K562 (cell line): ENCODE measurements at regions not wholly inside any gene's neighbourhood (a gene's known extent, or its start where the extent isn't known, plus 50 kb on each side); places are given as distances from the start of the nearest gene placed in this dataset.

Experiments
- ETV1 ChIP-seq: fragments of 450-650 bp; conservative IDR thresholded peaks from 2 replicates; pipeline ENCODE4 v1.6.1; 2016; ENCODE audit warnings: missing genetic modification characterization, control low read depth, low read depth, missing compliant biosample characterization
- GABPB1 ChIP-seq: sonication (generic); formaldehyde crosslinking; IDR thresholded peaks from 2 replicates; pipeline ENCODE4 v1.8.0; 2022; ENCODE audit warnings: mild to moderate bottlenecking, missing genetic modification reagents
- KAT7 ChIP-seq: sonication (generic); formaldehyde crosslinking; IDR thresholded peaks from 2 replicates; pipeline ENCODE4 v1.8.0; 2022; ENCODE audit warnings: missing genetic modification reagents, mild to moderate bottlenecking, borderline replicate concordance
- MIER1 ChIP-seq: fragments of 450-650 bp; IDR thresholded peaks from 2 replicates; pipeline ENCODE4 v1.6.1; 2016; ENCODE audit warnings: antibody characterized with exemption, mild to moderate bottlenecking, low read depth
- RCOR1 ChIP-seq, 2 experiments: IDR thresholded peaks; 2 replicates each; pipeline ENCODE4 v1.6.1; 2012; ENCODE audit warnings: low read depth in 2 of 2, low read length in 2 of 2, borderline replicate concordance in 1 of 2, improper control_type of control experiment in 1 of 2
- SIN3A ChIP-seq, 2 experiments: fragments of 150-350 bp in 1 of 2; IDR thresholded peaks; 2 replicates each; pipeline ENCODE4 v1.6.1; 2011 to 2016; ENCODE audit warnings: borderline replicate concordance in 2 of 2, low read depth in 2 of 2, low read length in 2 of 2, mild to moderate bottlenecking in 2 of 2, moderate library complexity in 2 of 2; ENCODE audit not compliant: control insufficient read depth in 1 of 2
- SMC3 ChIP-seq: conservative IDR thresholded peaks from 2 replicates; pipeline ENCODE4 v1.6.1; 2011; ENCODE audit warnings: low read depth, low read length, improper control_type of control experiment; ENCODE audit not compliant: insufficient read depth
- TGIF2 ChIP-seq: sonication (generic); formaldehyde crosslinking; IDR thresholded peaks from 2 replicates; pipeline ENCODE4 v1.8.1; 2022; ENCODE audit warnings: mild to moderate bottlenecking, missing genetic modification reagents, moderate library complexity
- ZBTB5 ChIP-seq: fragments of 450-650 bp; IDR thresholded peaks from 2 replicates; pipeline ENCODE4 v1.6.1; 2017; ENCODE audit warnings: antibody characterized with exemption
- ZNF24 ChIP-seq: fragments of 450-650 bp; IDR thresholded peaks from 2 replicates; pipeline ENCODE4 v1.6.1; 2016
- TF ChIP-seq, protein P1 (sequence below), 2 experiments: fragments of 450-650 bp; IDR thresholded peaks; 2 replicates each; pipeline ENCODE4 v1.6.1; 2018; ENCODE audit warnings: mild to moderate bottlenecking in 2 of 2, low read depth in 1 of 2; ENCODE audit not compliant: partially characterized antibody in 2 of 2
- TF ChIP-seq, protein P2 (sequence below): fragments of 450-650 bp; IDR thresholded peaks from 2 replicates; pipeline ENCODE4 v1.6.1; 2018; ENCODE audit warnings: mild to moderate bottlenecking, low read depth; ENCODE audit not compliant: partially characterized antibody
- TF ChIP-seq, protein P3 (sequence below): sonication (generic); formaldehyde crosslinking; IDR thresholded peaks from 2 replicates; pipeline ENCODE4 v1.8.1; 2023; ENCODE audit warnings: missing genetic modification reagents, mild to moderate bottlenecking, borderline replicate concordance

DNA sequence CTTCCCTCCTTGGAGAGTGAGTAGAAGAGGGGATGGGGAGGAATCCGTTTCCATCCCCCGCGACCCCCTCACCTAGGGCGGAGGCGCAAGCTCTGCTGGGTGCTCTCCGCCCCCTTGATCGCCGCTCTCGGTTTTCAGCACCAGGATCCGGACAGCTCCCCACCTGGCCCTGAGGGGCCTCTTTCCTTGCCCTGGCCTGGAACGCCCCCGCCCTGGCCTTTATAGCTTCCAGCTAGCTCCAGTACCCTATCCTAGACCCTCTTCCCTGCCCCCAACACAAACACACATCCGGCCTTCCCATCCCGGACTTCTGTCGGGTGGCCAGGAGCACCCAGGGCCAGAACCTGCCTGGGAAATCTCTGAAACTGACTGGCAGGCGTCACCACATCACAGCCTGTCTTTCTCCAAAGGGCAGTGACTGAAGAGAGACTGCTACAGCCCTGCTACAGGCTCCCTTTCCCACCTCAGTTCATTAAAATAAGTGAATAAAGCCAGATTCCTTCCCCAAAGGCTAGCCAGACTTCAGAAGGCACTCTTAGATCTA lies 72.3 kb upstream of the LEP start (continued):
- no peak for TF ChIP-seq ZBTB5
- 0 out of 2 replicates have a peak, but pooled peaks have one; percentile 17 for TF ChIP-seq ETV1 (tag)
- peak in 1 of 2 experiments; percentile 44; a peak in 1 of 4 replicates for TF ChIP-seq RCOR1 (IDR thresholded peaks at IDR 0.05; ENCODE audit: borderline replicate concordance in 1 of 2, low read depth in 2 of 2, low read length in 2 of 2)
- TF ChIP-seq SIN3A (IDR thresholded peaks at IDR 0.05; ENCODE audit: borderline replicate concordance in 2 of 2, control insufficient read depth in 1 of 2, low read depth in 2 of 2, low read length in 2 of 2) = peak in 1 of 2 experiments; percentile 62; a peak in 1 of 4 replicates
- peak; percentile 35; the same call in 1 of the 2 replicates for TF ChIP-seq GABPB1 (CRISPR knock-in tag)
- no peak for TF ChIP-seq SMC3
- TF ChIP-seq TGIF2 (CRISPR knock-in tag) = peak; percentile 77; the same call in 1 of the 2 replicates
- peak; percentile 98 for TF ChIP-seq MIER1
- TF ChIP-seq KAT7 = no peak
- TF ChIP-seq, protein P1, sequence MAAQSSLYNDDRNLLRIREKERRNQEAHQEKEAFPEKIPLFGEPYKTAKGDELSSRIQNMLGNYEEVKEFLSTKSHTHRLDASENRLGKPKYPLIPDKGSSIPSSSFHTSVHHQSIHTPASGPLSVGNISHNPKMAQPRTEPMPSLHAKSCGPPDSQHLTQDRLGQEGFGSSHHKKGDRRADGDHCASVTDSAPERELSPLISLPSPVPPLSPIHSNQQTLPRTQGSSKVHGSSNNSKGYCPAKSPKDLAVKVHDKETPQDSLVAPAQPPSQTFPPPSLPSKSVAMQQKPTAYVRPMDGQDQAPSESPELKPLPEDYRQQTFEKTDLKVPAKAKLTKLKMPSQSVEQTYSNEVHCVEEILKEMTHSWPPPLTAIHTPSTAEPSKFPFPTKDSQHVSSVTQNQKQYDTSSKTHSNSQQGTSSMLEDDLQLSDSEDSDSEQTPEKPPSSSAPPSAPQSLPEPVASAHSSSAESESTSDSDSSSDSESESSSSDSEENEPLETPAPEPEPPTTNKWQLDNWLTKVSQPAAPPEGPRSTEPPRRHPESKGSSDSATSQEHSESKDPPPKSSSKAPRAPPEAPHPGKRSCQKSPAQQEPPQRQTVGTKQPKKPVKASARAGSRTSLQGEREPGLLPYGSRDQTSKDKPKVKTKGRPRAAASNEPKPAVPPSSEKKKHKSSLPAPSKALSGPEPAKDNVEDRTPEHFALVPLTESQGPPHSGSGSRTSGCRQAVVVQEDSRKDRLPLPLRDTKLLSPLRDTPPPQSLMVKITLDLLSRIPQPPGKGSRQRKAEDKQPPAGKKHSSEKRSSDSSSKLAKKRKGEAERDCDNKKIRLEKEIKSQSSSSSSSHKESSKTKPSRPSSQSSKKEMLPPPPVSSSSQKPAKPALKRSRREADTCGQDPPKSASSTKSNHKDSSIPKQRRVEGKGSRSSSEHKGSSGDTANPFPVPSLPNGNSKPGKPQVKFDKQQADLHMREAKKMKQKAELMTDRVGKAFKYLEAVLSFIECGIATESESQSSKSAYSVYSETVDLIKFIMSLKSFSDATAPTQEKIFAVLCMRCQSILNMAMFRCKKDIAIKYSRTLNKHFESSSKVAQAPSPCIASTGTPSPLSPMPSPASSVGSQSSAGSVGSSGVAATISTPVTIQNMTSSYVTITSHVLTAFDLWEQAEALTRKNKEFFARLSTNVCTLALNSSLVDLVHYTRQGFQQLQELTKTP (IDR thresholded peaks at IDR 0.05; ENCODE audit: low read depth in 1 of 2, partially characterized antibody in 2 of 2) = peak in 1 of 2 experiments; percentile 87
- no peak for TF ChIP-seq ZNF24
- TF ChIP-seq, protein P2, sequence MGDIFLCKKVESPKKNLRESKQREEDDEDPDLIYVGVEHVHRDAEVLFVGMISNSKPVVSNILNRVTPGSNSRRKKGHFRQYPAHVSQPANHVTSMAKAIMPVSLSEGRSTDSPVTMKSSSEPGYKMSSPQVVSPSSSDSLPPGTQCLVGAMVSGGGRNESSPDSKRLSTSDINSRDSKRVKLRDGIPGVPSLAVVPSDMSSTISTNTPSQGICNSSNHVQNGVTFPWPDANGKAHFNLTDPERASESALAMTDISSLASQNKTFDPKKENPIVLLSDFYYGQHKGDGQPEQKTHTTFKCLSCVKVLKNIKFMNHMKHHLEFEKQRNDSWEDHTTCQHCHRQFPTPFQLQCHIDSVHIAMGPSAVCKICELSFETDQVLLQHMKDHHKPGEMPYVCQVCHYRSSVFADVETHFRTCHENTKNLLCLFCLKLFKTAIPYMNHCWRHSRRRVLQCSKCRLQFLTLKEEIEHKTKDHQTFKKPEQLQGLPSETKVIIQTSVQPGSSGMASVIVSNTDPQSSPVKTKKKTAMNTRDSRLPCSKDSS = no peak
- TF ChIP-seq, protein P3, sequence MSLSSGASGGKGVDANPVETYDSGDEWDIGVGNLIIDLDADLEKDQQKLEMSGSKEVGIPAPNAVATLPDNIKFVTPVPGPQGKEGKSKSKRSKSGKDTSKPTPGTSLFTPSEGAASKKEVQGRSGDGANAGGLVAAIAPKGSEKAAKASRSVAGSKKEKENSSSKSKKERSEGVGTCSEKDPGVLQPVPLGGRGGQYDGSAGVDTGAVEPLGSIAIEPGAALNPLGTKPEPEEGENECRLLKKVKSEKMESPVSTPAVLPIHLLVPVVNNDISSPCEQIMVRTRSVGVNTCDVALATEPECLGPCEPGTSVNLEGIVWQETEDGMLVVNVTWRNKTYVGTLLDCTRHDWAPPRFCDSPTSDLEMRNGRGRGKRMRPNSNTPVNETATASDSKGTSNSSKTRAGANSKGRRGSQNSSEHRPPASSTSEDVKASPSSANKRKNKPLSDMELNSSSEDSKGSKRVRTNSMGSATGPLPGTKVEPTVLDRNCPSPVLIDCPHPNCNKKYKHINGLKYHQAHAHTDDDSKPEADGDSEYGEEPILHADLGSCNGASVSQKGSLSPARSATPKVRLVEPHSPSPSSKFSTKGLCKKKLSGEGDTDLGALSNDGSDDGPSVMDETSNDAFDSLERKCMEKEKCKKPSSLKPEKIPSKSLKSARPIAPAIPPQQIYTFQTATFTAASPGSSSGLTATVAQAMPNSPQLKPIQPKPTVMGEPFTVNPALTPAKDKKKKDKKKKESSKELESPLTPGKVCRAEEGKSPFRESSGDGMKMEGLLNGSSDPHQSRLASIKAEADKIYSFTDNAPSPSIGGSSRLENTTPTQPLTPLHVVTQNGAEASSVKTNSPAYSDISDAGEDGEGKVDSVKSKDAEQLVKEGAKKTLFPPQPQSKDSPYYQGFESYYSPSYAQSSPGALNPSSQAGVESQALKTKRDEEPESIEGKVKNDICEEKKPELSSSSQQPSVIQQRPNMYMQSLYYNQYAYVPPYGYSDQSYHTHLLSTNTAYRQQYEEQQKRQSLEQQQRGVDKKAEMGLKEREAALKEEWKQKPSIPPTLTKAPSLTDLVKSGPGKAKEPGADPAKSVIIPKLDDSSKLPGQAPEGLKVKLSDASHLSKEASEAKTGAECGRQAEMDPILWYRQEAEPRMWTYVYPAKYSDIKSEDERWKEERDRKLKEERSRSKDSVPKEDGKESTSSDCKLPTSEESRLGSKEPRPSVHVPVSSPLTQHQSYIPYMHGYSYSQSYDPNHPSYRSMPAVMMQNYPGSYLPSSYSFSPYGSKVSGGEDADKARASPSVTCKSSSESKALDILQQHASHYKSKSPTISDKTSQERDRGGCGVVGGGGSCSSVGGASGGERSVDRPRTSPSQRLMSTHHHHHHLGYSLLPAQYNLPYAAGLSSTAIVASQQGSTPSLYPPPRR (CRISPR knock-in tag) = no peak
